Ramos (cell line): ENCODE measurements at regions not wholly inside any gene's neighbourhood (a gene's known extent, or its start where the extent isn't known, plus 50 kb on each side); places are given as distances from the start of the nearest gene placed in this dataset.
"Not testable (repeated sequence)": the region's sequence is repeated elsewhere in the genome, so short reads cannot be mapped to it uniquely, and the experiment has no call there.

Experiments
- in situ Hi-C: fragments of 300-500 bp; cut with MboI; formaldehyde crosslinking; loops from one replicate; pipeline ENCODE4 v1.14.3; 2022; ENCODE audit warnings: low sequenced_read_pairs; ENCODE audit not compliant: unreplicated experiment

GRCh38 chr1:181190364-181191035 is 102.0 kb downstream of the IER5 start:
- in situ Hi-C loops, result no loop called here

- in situ Hi-C loops, result no loop called here
These were observed 103.1 kb downstream of the IER5 start for GRCh38 chr1:181191494-181192040.

GRCh38 chr1:181192316-181192715 is 103.8 kb downstream of the IER5 start:
- in situ Hi-C loops, result no loop called here

GRCh38 chr1:181202986-181203555 is 114.6 kb downstream of the IER5 start:
- in situ Hi-C loops, result no loop called here

GRCh38 chr1:181204530-181204929 is 116.0 kb downstream of the IER5 start:
- in situ Hi-C loops, result no loop called here

GRCh38 chr1:181205901-181206300 is 117.4 kb downstream of the IER5 start:
- in situ Hi-C loops, result no loop called here

- in situ Hi-C loops, result no loop called here
These were observed 118.0 kb downstream of the IER5 start for GRCh38 chr1:181206513-181206912.

GRCh38 chr1:181206979-181207790 is 118.7 kb downstream of the IER5 start:
- in situ Hi-C loops, result no loop called here

GRCh38 chr1:181208083-181208482 is 119.6 kb downstream of the IER5 start:
- in situ Hi-C loops, result no loop called here

- in situ Hi-C loops, result no loop called here
These were observed 120.5 kb downstream of the IER5 start for GRCh38 chr1:181208967-181209366.

- in situ Hi-C loops, result no loop called here
These were observed 124.6 kb downstream of the IER5 start for GRCh38 chr1:181213056-181213455.

- in situ Hi-C loops, result no loop called here
These were observed 128.1 kb downstream of the IER5 start for GRCh38 chr1:181216591-181216994.

- in situ Hi-C loops, result no loop called here
These were observed 131.4 kb downstream of the IER5 start for GRCh38 chr1:181219938-181220337.

- in situ Hi-C loops, result no loop called here
These were observed 132.6 kb downstream of the IER5 start for GRCh38 chr1:181221078-181221477.

GRCh38 chr1:181222972-181223505 is 134.5 kb downstream of the IER5 start:
- in situ Hi-C loops, result no loop called here

GRCh38 chr1:181226728-181227127 is 138.2 kb downstream of the IER5 start:
- in situ Hi-C loops, result not testable (repeated sequence)

- in situ Hi-C loops, result no loop called here
These were observed 150.6 kb downstream of the IER5 start for GRCh38 chr1:181239086-181239485.

GRCh38 chr1:181246320-181246719 is 157.8 kb downstream of the IER5 start:
- in situ Hi-C loops, result not testable (repeated sequence)

GRCh38 chr1:181248361-181248760 is 159.9 kb downstream of the IER5 start:
- in situ Hi-C loops, result not testable (repeated sequence)

GRCh38 chr1:181249186-181249585 is 160.7 kb downstream of the IER5 start:
- in situ Hi-C loops, result no loop called here

GRCh38 chr1:181250038-181250437 is 161.5 kb downstream of the IER5 start:
- in situ Hi-C loops, result no loop called here
